NCI-H2196 treated with DMSO at 0.1 percent for 48 hours (cell line): ENCODE measurements at regions not wholly inside any gene's neighbourhood (a gene's known extent, or its start where the extent isn't known, plus 50 kb on each side); places are given as distances from the start of the nearest gene placed in this dataset.

Source experiments
- DNase-seq: peaks from one replicate; lab custom pipeline; 2025; ENCODE audit not compliant: unreplicated experiment; lab: John Stamatoyannopoulos, UW

DNA sequence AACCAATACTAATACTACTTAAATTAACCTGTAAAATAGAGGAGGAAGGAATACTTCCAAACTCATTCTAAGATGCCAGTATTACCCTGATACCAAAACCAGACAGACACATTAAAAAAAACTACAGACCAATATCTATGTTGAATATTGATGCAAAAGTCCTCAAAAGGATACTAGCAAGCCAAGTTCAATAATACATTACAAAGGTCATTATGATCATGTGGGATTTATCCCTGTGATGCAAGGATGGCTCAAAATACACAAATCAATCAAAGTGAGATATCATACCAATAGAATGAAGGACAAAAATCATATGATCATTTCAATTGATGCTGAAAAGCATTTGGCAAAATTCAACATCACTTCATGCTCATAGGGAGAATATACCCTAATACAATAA is 97.2 kb upstream of the ATXN7L3B start:
- DNase-seq, result no peak

- no peak for DNase-seq
Observed at GRCh38 chr12:74441872-74442271, 95.8 kb upstream of the ATXN7L3B start.

DNA sequence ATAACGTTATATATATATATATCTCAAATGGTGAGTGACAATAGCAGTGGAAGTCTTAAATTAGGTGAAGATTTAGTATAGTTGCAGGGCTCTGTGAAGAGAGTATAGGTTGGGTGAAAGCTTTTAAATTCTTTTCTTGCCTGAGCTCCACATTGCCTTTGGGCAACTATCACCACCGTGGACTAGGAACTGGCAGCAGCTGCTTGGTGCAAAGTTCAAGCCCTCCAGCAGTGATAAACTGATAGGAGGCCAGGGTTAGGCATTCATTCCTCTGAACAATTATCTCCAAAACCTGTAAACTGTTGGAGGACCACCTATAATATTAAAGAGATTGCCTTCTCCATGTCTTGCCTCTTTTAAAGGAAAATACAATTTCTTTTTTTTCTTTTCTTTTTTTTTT is 91.2 kb upstream of the ATXN7L3B start:
- no peak for DNase-seq

- no peak for DNase-seq
Observed at GRCh38 chr12:74449872-74450271, 87.8 kb upstream of the ATXN7L3B start.

DNA sequence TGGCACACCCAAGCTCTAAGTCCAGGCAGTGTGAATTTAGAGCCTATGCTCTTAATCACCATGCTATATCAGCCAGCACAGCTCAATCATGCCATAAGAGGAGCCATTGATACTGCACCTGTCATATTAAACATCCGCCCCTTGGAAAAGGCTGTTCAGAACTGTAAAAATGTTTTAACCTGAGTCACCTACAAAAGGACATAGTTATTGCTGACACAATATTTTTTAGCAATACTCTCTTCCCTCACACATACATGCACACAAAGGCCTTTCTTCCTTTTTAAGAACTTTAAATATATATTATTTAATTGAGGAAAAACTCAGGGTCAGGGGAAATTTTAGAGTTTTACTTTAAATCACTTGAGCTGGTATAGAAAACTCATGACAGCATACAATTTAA is 83.5 kb upstream of the ATXN7L3B start:
- DNase-seq, result no peak

GRCh38 chr12:74455429-74455828 is 82.2 kb upstream of the ATXN7L3B start:
- no peak for DNase-seq

- DNase-seq, result no peak
Observed at GRCh38 chr12:74456431-74456830, 81.2 kb upstream of the ATXN7L3B start.

GRCh38 chr12:74468401-74468800 is 69.2 kb upstream of the ATXN7L3B start:
- DNase-seq, result no peak

- no peak for DNase-seq
Observed at GRCh38 chr12:74476234-74476633, 61.4 kb upstream of the ATXN7L3B start.

- no peak for DNase-seq
Observed at GRCh38 chr12:74481078-74481477, 56.6 kb upstream of the ATXN7L3B start.

DNA sequence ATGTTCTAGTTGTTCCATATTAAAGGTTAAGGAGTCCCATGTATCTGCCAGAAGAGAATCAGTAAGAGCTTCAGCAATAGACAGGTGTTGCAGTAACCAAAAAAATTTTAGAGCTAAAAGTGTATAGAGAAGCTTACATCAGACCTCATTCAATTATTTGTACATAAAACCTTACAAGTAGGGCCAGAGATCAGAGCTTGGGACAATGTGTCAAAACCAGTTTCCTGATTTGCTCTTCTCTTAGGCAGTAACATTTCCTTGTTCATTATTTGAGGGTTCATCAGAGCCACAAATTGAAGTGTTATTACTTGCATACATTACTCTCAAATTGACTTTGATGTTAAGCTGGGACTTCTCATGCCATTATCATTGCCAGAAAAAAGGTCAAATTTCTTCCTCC is 55.5 kb upstream of the ATXN7L3B start:
- no peak for DNase-seq

DNA sequence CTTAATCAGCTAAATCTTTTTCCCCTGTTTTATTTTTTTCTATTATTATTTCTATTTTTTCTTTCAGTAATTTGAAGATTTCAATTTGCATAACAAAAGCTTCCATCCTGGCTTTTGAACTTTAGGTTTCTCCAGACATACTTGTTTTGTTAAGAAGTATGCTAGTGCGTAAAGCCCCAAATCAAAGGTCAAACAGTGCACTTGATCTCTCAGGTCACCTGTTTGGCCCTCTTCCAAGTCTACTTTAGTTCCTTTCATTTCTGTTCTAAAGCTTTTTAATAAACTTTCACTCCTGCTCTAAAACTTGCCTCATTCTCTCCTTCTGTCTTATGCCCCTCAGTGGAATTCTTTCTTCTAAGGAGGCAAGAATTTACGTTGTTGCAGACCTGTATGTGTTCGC is 54.6 kb upstream of the ATXN7L3B start:
- DNase-seq, result no peak
